Middle frontal gyrus (tissue), 1 donor: ENCODE measurements at regions not wholly inside any gene's neighbourhood (a gene's known extent, or its start where the extent isn't known, plus 50 kb on each side); places are given as distances from the start of the nearest gene placed in this dataset.
A peak's percentile ranks its signal among the peaks of the same experiment; 100 is the strongest.
"Not testable (repeated sequence)": the region's sequence is repeated elsewhere in the genome, so short reads cannot be mapped to it uniquely, and the experiment has no call there.

ENCODE experiments used
- DNase-seq: peaks from one replicate; pipeline ENCODE4 v3.0.0-alpha.2; 2015; ENCODE audit warnings: low spot score; ENCODE audit errors: extremely low spot score

- DNase-seq, result no peak
Observed at GRCh38 chr10:29828956-29829355, 194.2 kb upstream of the SVIL start.

- DNase-seq, result no peak
Observed at GRCh38 chr10:29828440-29828894, 193.7 kb upstream of the SVIL start.

- no peak for DNase-seq
Observed at GRCh38 chr10:29827512-29827911, 192.7 kb upstream of the SVIL start.

- no peak for DNase-seq
Observed at GRCh38 chr10:29826801-29827450, 192.2 kb upstream of the SVIL start.

GRCh38 chr10:29826221-29826620 is 191.4 kb upstream of the SVIL start:
- DNase-seq, result no peak

- DNase-seq, result no peak
Observed at GRCh38 chr10:29823553-29824080, 188.8 kb upstream of the SVIL start.

- no peak for DNase-seq
Observed at GRCh38 chr10:29820890-29821461, 186.2 kb upstream of the SVIL start.

- peak; percentile 21 for DNase-seq
Observed at GRCh38 chr10:29816801-29817558, 182.2 kb upstream of the SVIL start.

GRCh38 chr10:29815572-29815971 is 180.8 kb upstream of the SVIL start:
- no peak for DNase-seq

- DNase-seq, result peak; percentile 28
Observed at GRCh38 chr10:29811751-29812427, 177.1 kb upstream of the SVIL start.

GRCh38 chr10:29810816-29811215 is 176.0 kb upstream of the SVIL start:
- no peak for DNase-seq

- not testable (repeated sequence) for DNase-seq
Observed at GRCh38 chr10:29810231-29810630, 175.5 kb upstream of the SVIL start.

- no peak for DNase-seq
Observed at GRCh38 chr10:29809383-29809782, 174.6 kb upstream of the SVIL start.

GRCh38 chr10:29807163-29807806 is 172.5 kb upstream of the SVIL start:
- no peak for DNase-seq

GRCh38 chr10:29806350-29806788 is 171.6 kb upstream of the SVIL start:
- no peak for DNase-seq

- DNase-seq, result no peak
Observed at GRCh38 chr10:29805134-29805723, 170.5 kb upstream of the SVIL start.

GRCh38 chr10:29804025-29804852 is 169.5 kb upstream of the SVIL start:
- no peak for DNase-seq

GRCh38 chr10:29802171-29802570 is 167.4 kb upstream of the SVIL start:
- DNase-seq, result no peak

GRCh38 chr10:29798921-29799690 is 164.3 kb upstream of the SVIL start:
- DNase-seq, result no peak
